GM12872 (cell line): ENCODE measurements at regions not wholly inside any gene's neighbourhood (a gene's known extent, or its start where the extent isn't known, plus 50 kb on each side); places are given as distances from the start of the nearest gene placed in this dataset.

ENCODE experiments used
- CTCF ChIP-seq: IDR thresholded peaks from 3 replicates; pipeline ENCODE4 v1.5.1; 2011; ENCODE audit warnings: low read depth, mild to moderate bottlenecking, low read length, moderate library complexity; ENCODE audit not compliant: insufficient read depth

- TF ChIP-seq CTCF: no peak
Measured at GRCh38 chr5:63152871-63153270, 574.3 kb downstream of the LRRC70 start.

- TF ChIP-seq CTCF: no peak
Measured at GRCh38 chr5:63145167-63145566, 566.5 kb downstream of the LRRC70 start.

GRCh38 chr5:63141591-63141990, 563.0 kb downstream of the LRRC70 start:
- no peak for TF ChIP-seq CTCF

GRCh38 chr5:63135291-63135690, 556.7 kb downstream of the LRRC70 start:
- no peak for TF ChIP-seq CTCF

- TF ChIP-seq CTCF: no peak
Measured at GRCh38 chr5:63131626-63132285, 553.1 kb downstream of the LRRC70 start.

GRCh38 chr5:63128761-63129160, 550.1 kb downstream of the LRRC70 start:
- no peak for TF ChIP-seq CTCF

- TF ChIP-seq CTCF: no peak
Measured at GRCh38 chr5:63128018-63128417, 549.4 kb downstream of the LRRC70 start.
